Skin of body (tissue), 1 donor: ENCODE measurements at regions not wholly inside any gene's neighbourhood (a gene's known extent, or its start where the extent isn't known, plus 50 kb on each side); places are given as distances from the start of the nearest gene placed in this dataset.

Source experiments
- DNase-seq: peaks from one replicate; lab custom pipeline; 2025; lab: John Stamatoyannopoulos, UW

- no peak for DNase-seq
Measured at GRCh38 chr12:46131732-46132469, 136.9 kb downstream of the SLC38A1 start.

GRCh38 chr12:46127656-46128055 is 137.3 kb upstream of the SCAF11 start:
- DNase-seq = no peak

DNA sequence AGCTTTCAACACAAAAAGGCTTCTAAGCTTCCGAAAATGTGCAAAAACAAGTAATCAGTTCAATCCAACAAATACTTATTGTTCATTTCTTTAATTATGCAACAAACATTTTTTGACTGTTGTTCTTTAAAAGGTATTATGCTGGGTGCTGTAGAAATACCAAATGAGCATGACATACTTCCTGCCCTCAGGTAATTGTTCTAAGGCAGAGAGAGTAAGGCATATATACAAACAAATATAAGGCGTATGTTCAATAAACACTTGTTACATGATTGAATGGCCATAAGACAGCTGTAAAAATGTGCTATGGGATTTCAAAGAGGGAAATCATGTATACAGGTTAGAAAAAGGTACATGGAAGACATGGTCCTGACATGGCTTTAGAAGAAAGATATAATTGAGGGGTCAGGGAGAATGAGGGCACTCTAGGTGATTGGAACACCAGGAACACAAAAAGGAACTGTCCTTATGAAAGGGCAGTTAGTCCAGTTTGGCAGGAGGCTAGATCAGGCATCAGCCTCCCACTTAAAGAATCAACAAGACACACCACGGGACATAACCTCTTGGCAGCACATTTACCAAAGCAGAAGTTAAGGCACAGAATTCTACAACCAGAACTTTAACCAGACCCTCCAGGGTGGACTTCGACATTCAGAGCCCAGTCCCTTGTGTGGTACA is 135.8 kb upstream of the SCAF11 start:
- DNase-seq = no peak

DNA sequence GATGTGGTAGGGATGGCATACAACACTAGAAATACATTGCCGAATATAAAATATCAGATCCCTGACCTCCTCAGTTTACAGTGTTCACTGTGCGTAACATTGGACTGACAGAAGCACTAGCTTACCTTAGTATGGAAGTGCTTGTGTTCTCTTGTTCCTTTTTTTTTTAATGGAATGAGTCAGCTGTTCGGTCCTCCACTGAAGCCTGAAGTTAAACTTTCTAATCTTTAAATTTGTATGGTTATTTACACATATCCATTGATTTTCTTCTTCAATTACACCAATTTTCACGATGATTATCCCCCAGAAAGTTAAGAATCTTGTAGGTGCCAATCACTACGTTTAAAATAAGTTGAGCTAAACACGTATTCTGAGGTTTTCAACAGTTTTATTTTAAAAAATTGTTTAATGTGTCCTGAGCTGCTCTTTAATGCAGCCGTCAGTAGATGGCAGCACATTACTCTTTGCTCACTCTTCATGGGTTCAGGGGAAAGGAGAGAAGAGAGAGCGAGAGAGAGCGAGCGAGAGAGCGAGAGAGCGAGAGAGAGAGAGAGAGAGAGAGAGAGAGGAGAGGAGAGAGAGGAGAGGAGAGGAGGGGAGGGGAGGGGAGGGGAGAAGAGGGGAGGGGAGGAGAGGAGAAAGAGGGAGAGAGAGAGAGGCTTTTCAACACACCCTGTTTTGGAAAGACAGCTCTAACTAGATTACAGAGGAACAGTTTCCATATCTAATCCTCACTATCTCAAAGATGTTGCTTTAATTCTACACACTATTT is 134.7 kb upstream of the SCAF11 start:
- peak; percentile 47 for DNase-seq

GRCh38 chr12:46124132-46124847 is 133.9 kb upstream of the SCAF11 start:
- DNase-seq = no peak

- DNase-seq = no peak
Measured at GRCh38 chr12:46112364-46112763, 122.0 kb upstream of the SCAF11 start.

DNA sequence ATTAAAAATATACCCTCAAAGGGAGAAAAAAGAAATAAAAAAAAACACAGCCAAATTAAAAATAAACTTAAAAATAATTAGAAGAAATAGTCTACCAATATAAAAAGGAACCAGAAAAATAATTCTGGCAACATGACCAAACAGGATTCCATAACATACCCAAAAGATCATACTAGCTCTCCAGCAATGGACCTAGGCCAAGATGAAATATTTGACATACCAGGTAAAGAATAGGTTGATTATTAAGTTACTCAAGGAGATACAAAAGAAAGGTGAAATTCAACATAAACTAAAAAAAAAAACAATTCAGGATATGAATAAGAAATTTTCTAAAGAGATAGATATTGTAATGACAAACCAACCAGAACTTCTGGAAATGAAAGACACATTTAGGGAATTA is 121.3 kb upstream of the SCAF11 start:
- no peak for DNase-seq

- DNase-seq = no peak
Measured at GRCh38 chr12:46110928-46111699, 120.7 kb upstream of the SCAF11 start.

GRCh38 chr12:46110223-46110611 is 119.8 kb upstream of the SCAF11 start:
- no peak for DNase-seq

GRCh38 chr12:46109343-46110222 is 119.2 kb upstream of the SCAF11 start:
- no peak for DNase-seq

DNA sequence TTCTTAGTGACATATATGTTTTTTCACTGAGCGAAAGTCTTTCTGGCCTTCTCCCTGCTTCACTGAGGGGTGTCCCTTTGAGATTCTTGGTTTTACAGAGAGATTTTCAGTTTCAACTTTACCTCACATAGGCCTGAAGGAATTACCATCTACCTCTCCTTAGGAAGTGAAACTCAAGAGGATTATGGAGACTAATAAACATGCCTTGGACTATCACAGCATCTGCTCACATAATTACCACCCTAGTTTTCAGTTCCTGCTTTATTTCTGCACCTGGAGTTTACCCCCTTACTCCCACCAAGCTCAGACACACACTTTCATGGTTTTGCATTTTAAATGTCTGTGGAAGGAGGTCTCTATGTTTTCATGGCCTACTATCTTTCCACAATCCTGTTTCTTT is 118.3 kb upstream of the SCAF11 start:
- DNase-seq = no peak

DNA sequence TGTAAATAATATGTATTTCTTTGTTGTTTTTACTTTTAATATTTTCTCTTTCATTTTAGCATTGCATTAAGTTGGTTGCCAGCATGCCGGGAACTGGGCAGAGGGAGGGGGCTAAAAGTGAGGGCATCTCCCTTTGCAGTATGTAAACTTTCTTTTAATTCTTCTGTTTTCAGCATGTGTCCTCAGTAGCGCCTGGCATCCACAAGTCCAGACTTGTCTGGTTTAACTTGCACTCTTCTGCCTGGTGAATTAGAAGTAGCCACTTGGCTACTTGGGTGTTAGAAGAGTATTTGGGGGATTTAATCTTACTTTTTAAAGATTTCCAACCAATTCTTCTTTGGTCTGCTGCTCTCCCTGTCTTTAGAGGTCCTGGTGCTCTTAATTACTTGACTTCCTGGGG is 117.2 kb upstream of the SCAF11 start:
- DNase-seq = no peak

DNA sequence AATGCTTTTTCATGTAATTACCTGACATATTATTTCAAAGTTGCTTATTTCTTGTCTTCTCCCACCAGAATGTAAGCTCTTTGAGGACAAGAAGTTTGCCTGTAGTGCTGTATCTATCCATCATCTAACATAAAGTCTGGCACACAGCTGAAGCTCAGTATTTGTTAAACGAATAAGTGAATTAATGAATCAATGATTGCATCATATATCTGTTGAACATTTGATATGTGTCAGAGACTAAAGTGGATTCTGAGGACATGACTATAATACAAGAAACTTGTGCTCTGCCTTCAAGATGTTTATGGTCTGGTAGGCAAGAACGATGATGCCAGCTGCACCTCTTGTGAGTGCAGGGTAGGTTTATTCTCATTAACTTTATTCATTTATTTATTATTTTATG is 115.4 kb upstream of the SCAF11 start:
- no peak for DNase-seq

GRCh38 chr12:46103559-46104383 is 113.4 kb upstream of the SCAF11 start:
- DNase-seq = no peak

GRCh38 chr12:46101485-46101869 is 111.1 kb upstream of the SCAF11 start:
- DNase-seq = no peak

GRCh38 chr12:46100551-46101484 is 110.4 kb upstream of the SCAF11 start:
- no peak for DNase-seq

DNA sequence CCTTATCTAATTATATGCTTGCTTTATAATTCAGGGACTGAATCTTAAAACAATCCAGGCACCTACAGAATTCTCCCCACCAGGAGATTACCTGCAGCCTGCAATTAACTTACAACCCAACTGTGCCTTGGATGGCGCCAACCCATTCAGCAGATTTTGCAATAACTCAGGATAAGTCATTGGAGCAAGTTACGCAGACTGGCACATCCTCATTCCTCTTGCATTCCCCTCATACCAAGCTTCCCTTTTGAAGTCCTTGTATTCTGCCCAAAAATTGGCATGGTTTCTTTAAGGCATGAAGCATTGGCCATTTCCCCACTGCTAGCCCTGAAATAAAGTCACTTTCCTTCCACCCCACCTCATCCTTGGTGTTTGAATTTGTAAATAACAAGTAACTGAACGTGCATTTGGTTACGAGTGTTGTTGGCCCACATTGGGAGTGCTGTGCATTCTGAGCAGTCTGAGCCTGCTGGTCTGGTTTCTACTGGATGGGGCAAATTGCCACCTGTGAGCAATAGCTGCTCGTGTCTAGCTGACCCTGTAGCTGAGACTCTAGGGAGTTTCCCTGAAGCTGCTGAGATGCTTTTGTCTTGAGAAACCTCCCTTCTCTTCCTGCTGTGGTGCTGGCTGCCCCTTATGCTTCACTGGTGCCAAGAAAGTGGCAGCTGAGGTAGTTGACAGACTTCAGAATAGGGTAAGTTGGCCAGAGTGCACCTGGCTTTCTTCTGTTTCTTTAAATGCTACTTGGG is 99.2 kb upstream of the SCAF11 start:
- no peak for DNase-seq
